Panc1 (cell line): ENCODE measurements at regions not wholly inside any gene's neighbourhood (a gene's known extent, or its start where the extent isn't known, plus 50 kb on each side); places are given as distances from the start of the nearest gene placed in this dataset.
"Not testable (repeated sequence)": the region's sequence is repeated elsewhere in the genome, so short reads cannot be mapped to it uniquely, and the experiment has no call there.

Experiments
- CTCF ChIP-seq: fragments of 450-650 bp; IDR thresholded peaks from 2 replicates; pipeline ENCODE4 v1.5.1; 2017; ENCODE audit warnings: mild to moderate bottlenecking
- POLR2AphosphoS5 ChIP-seq: IDR thresholded peaks from 2 replicates; pipeline ENCODE4 v1.6.1; 2012; ENCODE audit warnings: mild to moderate bottlenecking, low read depth, low read length, moderate library complexity
- REST ChIP-seq, 2 experiments: IDR thresholded peaks; 2 replicates each; pipeline ENCODE4 v1.6.1; 2011 to 2012; ENCODE audit warnings: low read depth in 2 of 2, control low read depth in 1 of 2, low read length in 1 of 2, mild to moderate bottlenecking in 1 of 2, moderate library complexity in 1 of 2; ENCODE audit not compliant: insufficient read depth in 1 of 2

GRCh38 chr6:19612672-19613466 is 224.3 kb upstream of the ID4 start:
- TF ChIP-seq CTCF; POLR2AphosphoS5; REST (IDR thresholded peaks at IDR 0.05; ENCODE audit: insufficient read depth in 1 of 2, low read depth in 2 of 2, low read length in 1 of 2): not testable (repeated sequence)
